Panc1 (cell line): ENCODE measurements at regions not wholly inside any gene's neighbourhood (a gene's known extent, or its start where the extent isn't known, plus 50 kb on each side); places are given as distances from the start of the nearest gene placed in this dataset.

Experiments
- ATAC-seq: fragments of 200-7000 bp; cut with Tn5 transposase; 2 replicates; pipeline ENCODE4 v1.9.1; 2020; ENCODE audit warnings: mild to moderate bottlenecking, moderate library complexity
- BruUV-seq: library from RNA; stranded (reverse); fragments of 400-500 nt; replicated peaks from 2 replicates; lab custom pipeline; 2021; lab: Mats Ljungman, UMichigan
- CTCF ChIA-PET: fragments of 300-600 bp; sonication (Branson Sonifier 250); formaldehyde crosslinking; loops from one replicate; lab custom pipeline; 2022; ENCODE audit warnings: antibody characterized with exemption; lab: Charles Lee
- POLR2A ChIA-PET: fragments of 300-600 bp; sonication (Branson Sonifier 250); formaldehyde crosslinking; loops from one replicate; lab custom pipeline; 2022; ENCODE audit warnings: antibody characterized with exemption; lab: Charles Lee
- DNase-seq: peaks from one replicate; pipeline ENCODE4 v3.0.0-alpha.2; 2010; ENCODE audit warnings: low read depth, low spot score
- H3K27ac ChIP-seq: 2 replicates; pipeline ENCODE4 v1.5.1; 2011; ENCODE audit warnings: mild to moderate bottlenecking, low read length, inconsistent platforms
- H3K27me3 ChIP-seq: fragments of 200-500 bp; sonication (Bioruptor generic); 2 replicates; pipeline ENCODE4 v1.6.0; 2014; ENCODE audit warnings: low read length, inconsistent platforms; ENCODE audit not compliant: control insufficient read depth, insufficient read depth
- H3K36me3 ChIP-seq: fragments of 200-500 bp; sonication (Bioruptor generic); 2 replicates; pipeline ENCODE4 v1.5.1; 2014; ENCODE audit warnings: inconsistent platforms, mild to moderate bottlenecking, low read length, moderate library complexity; ENCODE audit not compliant: control insufficient read depth, insufficient read depth
- H3K4me1 ChIP-seq: 2 replicates; pipeline ENCODE4 v1.5.1; 2011; ENCODE audit warnings: inconsistent platforms, mild to moderate bottlenecking, low read length, moderate library complexity; ENCODE audit not compliant: control insufficient read depth, insufficient read depth
- H3K4me3 ChIP-seq, 2 experiments: 2 replicates each; pipeline ENCODE4 v1.5.1; 2011 to 2012; ENCODE audit warnings: low read depth in 2 of 2, low read length in 2 of 2, mild to moderate bottlenecking in 2 of 2, inconsistent platforms in 1 of 2, moderate library complexity in 1 of 2
- H3K9me3 ChIP-seq: fragments of 200-500 bp; sonication (Bioruptor generic); 2 replicates; pipeline ENCODE4 v1.5.1; 2014; ENCODE audit warnings: low read depth, mild to moderate bottlenecking, inconsistent platforms, low read length, moderate library complexity; ENCODE audit not compliant: control insufficient read depth, insufficient read depth
- POLR2AphosphoS5 ChIP-seq: IDR thresholded peaks from 2 replicates; pipeline ENCODE4 v1.6.1; 2012; ENCODE audit warnings: mild to moderate bottlenecking, low read depth, low read length, moderate library complexity
- SIN3A ChIP-seq: IDR thresholded peaks from 2 replicates; pipeline ENCODE4 v1.6.1; 2012; ENCODE audit warnings: low read depth, mild to moderate bottlenecking, low read length, moderate library complexity, borderline replicate concordance; ENCODE audit not compliant: insufficient read depth
- TCF7L2 ChIP-seq: IDR thresholded peaks from 2 replicates; pipeline ENCODE4 v1.6.1; 2011; ENCODE audit warnings: mild to moderate bottlenecking, low read depth, low read length, inconsistent platforms
- in situ Hi-C: cut with HindIII; loops from 2 replicates; pipeline ENCODE4 v1.10.0; 2016; ENCODE audit warnings: low sequenced_read_pairs, low pct_unique_long_range_greater_than_20kb
- intact Hi-C: fragments of 100-400 bp; cut with micrococcal nuclease; formaldehyde crosslinking; loops from one replicate; pipeline ENCODE4 v1.10.0; 2022; ENCODE audit not compliant: unreplicated experiment
- TF ChIP-seq, protein P1 (sequence below), 2 experiments: IDR thresholded peaks; 2 replicates each; pipeline ENCODE4 v1.6.1; 2011 to 2012; ENCODE audit warnings: low read depth in 2 of 2, control low read depth in 1 of 2, low read length in 1 of 2, mild to moderate bottlenecking in 1 of 2, moderate library complexity in 1 of 2; ENCODE audit not compliant: insufficient read depth in 1 of 2
- TF ChIP-seq, protein P2 (sequence below): fragments of 450-650 bp; IDR thresholded peaks from 2 replicates; pipeline ENCODE4 v1.5.1; 2017; ENCODE audit warnings: mild to moderate bottlenecking

DNA sequence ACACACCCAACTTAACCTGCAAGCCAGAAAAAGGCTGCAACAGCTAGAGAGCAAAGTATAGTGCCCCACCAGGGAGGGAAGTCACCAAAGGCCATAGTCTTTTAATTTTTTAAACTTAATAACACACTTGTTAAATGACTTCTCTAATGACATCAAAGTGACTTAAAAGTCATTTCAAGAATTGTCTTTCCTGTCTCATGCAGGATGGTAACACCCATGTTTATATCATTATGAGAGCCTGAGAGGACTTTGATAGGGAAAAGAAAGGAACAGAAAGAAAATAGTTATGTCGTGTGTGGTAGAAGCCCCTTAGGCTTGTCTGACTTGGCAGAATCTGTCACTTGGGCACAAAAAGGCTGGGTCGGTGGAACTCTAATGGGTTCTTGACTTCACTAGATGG, 57.9 kb upstream of the C2CD4B start:
- no TSS peak for BruUV-seq
- Histone ChIP-seq H3K4me1 (no peaks in the 10 kb centered on the region), H3K27ac (no peak overlapping the region), H3K27me3 (peaks cover 5% of the 10 kb centered on the region; the same call in 1 of the 2 replicates), H3K4me3 (no peak overlapping the region), H3K9me3 (no peaks in the 10 kb centered on the region), H3K36me3 (no peaks in the 10 kb centered on the region)
- ChIA-PET POLR2A (no interaction called here), CTCF (interaction anchor here (0.6 kb wide), 1 partner anchor 84 kb away, joined by 5 read pairs; no protein-coding TSS in a partner anchor)
- no peak for ATAC-seq
- TF ChIP-seq TCF7L2 = no peak
- TF ChIP-seq, protein P1, sequence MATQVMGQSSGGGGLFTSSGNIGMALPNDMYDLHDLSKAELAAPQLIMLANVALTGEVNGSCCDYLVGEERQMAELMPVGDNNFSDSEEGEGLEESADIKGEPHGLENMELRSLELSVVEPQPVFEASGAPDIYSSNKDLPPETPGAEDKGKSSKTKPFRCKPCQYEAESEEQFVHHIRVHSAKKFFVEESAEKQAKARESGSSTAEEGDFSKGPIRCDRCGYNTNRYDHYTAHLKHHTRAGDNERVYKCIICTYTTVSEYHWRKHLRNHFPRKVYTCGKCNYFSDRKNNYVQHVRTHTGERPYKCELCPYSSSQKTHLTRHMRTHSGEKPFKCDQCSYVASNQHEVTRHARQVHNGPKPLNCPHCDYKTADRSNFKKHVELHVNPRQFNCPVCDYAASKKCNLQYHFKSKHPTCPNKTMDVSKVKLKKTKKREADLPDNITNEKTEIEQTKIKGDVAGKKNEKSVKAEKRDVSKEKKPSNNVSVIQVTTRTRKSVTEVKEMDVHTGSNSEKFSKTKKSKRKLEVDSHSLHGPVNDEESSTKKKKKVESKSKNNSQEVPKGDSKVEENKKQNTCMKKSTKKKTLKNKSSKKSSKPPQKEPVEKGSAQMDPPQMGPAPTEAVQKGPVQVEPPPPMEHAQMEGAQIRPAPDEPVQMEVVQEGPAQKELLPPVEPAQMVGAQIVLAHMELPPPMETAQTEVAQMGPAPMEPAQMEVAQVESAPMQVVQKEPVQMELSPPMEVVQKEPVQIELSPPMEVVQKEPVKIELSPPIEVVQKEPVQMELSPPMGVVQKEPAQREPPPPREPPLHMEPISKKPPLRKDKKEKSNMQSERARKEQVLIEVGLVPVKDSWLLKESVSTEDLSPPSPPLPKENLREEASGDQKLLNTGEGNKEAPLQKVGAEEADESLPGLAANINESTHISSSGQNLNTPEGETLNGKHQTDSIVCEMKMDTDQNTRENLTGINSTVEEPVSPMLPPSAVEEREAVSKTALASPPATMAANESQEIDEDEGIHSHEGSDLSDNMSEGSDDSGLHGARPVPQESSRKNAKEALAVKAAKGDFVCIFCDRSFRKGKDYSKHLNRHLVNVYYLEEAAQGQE (IDR thresholded peaks at IDR 0.05; ENCODE audit: insufficient read depth in 1 of 2, low read depth in 2 of 2, low read length in 1 of 2) = no peak
- TF ChIP-seq SIN3A = no peak
- TF ChIP-seq, protein P2, sequence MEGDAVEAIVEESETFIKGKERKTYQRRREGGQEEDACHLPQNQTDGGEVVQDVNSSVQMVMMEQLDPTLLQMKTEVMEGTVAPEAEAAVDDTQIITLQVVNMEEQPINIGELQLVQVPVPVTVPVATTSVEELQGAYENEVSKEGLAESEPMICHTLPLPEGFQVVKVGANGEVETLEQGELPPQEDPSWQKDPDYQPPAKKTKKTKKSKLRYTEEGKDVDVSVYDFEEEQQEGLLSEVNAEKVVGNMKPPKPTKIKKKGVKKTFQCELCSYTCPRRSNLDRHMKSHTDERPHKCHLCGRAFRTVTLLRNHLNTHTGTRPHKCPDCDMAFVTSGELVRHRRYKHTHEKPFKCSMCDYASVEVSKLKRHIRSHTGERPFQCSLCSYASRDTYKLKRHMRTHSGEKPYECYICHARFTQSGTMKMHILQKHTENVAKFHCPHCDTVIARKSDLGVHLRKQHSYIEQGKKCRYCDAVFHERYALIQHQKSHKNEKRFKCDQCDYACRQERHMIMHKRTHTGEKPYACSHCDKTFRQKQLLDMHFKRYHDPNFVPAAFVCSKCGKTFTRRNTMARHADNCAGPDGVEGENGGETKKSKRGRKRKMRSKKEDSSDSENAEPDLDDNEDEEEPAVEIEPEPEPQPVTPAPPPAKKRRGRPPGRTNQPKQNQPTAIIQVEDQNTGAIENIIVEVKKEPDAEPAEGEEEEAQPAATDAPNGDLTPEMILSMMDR = no peak
- no peak for TF ChIP-seq POLR2AphosphoS5
- in situ Hi-C loops = no loop called here
- no peak for DNase-seq
- intact Hi-C loops = no loop called here

DNA sequence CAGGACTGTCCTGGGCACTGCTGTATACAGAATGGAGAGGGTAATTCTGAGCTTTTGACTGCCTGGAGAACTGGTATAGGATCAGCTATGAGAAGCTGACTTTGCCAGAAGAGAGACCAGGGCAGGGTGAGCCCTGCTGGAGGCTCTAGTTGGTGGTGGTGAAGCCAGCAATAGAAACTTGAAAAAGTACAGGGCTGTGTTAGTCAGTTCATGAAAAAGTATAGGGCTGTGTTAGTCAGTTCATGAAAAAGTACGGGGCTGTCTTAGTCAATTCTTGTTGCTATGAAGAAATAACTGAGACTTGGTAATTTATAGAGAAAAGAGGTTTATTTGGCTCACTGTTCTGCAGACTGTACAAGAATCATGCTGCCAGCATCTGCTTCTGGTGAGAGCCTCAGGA, 63.5 kb upstream of the C2CD4B start:
- DNase-seq (no peak), ATAC-seq (no peak)
- H3K27ac ChIP-seq = no peak overlapping the region
- no peaks in the 10 kb centered on the region for H3K36me3 ChIP-seq
- no peaks in the 10 kb centered on the region for H3K4me1 ChIP-seq
- no peak overlapping the region for H3K4me3 ChIP-seq
- ChIA-PET POLR2A (no interaction called here), CTCF (no interaction called here)
- no peaks in the 10 kb centered on the region for H3K9me3 ChIP-seq
- in situ Hi-C loops (no loop called here), intact Hi-C loops (no loop called here)
- no peak for TF ChIP-seq SIN3A
- TF ChIP-seq, protein P2 = no peak
- TF ChIP-seq, protein P1 (IDR thresholded peaks at IDR 0.05; ENCODE audit: insufficient read depth in 1 of 2, low read depth in 2 of 2, low read length in 1 of 2) = no peak
- no peak for TF ChIP-seq TCF7L2
- no peak for TF ChIP-seq POLR2AphosphoS5
- BruUV-seq = no TSS peak
- peaks cover 2% of the 10 kb centered on the region; the same call in 1 of the 2 replicates for H3K27me3 ChIP-seq
